ENCODE measurements at regions not wholly inside any gene's neighbourhood (a gene's known extent, or its start where the extent isn't known, plus 50 kb on each side); places are given as distances from the start of the nearest gene placed in this dataset.

DNA sequence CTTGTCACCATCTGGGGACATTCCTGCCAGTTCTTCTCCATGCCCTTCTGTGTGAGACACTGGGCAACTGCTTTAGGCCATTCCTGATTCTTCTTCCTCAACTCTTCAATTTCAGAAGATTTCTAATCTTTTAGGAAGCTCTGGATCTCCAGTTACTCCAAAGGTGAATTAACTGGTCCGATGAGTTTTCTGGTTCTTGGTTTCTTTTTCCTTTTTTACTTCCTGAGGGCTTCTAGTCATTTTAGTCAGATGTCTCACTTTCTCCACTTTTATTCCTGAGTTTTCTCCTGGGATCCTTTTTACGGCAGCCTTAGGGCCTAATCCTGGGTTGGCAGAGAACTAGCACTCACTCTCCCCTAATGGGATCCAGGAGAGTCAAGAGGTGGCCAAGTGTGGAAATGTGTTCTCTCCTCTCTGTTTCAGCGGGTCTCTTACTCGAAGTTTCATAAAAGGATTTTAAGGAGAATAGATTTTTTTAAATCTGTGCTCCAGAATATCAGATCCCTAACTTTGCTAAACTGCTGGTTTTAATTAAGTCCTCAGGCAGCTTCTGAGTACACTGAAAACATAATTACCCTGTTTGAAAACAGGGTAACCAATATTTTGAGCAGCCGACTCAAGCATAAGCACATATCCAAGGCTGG is 107.6 kb downstream of the RMI2 start:
- Histone ChIP-seq H3K4me1 (peaks cover 9% of the 10 kb centered on the region), H3K4me3 (no peak overlapping the region), H3K9ac (no peak overlapping the region; the same call in 1 of the 2 replicates), H3K36me3 (no peaks in the 10 kb centered on the region), H4K20me1 (no peaks in the 10 kb centered on the region), H3K27me3 (no peaks in the 10 kb centered on the region), H3K4me2 (peak overlapping the region; percentile 29), H3K27ac (no peak overlapping the region), H3K9me3 (no peaks in the 10 kb centered on the region)
- TF ChIP-seq Cebpa-rat (IDR thresholded peaks at IDR 0.05): no peak

- Histone ChIP-seq H3K9me3 (no peaks in the 10 kb centered on the region), H3K27me3 (no peaks in the 10 kb centered on the region), H4K20me1 (no peaks in the 10 kb centered on the region), H3K4me3 (no peak overlapping the region), H3K4me2 (no peak overlapping the region), H3K9ac (no peak overlapping the region), H3K36me3 (no peaks in the 10 kb centered on the region), H3K4me1 (peaks cover 9% of the 10 kb centered on the region), H3K27ac (no peak overlapping the region)
- no peak for TF ChIP-seq Cebpa-rat (IDR thresholded peaks at IDR 0.05)
Measured at GRCh38 chr16:11456741-11457140, 111.5 kb downstream of the RMI2 start.

DNA sequence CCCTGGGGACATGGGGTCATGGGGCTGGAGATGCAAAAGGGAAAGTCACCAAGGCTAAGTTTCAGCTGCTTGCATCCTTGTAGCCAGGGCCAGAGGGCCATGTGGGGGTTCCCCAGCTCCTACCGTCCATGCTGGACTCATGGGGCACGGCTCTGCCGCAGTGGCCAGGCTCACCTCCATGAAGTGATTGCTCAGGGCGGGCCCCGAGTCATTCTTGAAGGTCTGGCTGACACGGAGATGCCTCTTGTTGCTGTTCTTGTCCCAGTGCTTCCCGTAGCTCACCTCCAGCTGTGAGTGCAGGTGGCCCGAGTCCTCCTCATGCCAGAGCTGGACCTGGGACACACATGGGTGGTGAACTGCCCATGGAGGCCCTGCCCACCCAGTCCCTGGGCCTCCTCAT is 114.5 kb downstream of the RMI2 start:
- H3K4me1 ChIP-seq: no peaks in the 10 kb centered on the region
- H3K27ac ChIP-seq: no peak overlapping the region
- H3K9ac ChIP-seq: no peak overlapping the region
- no peak overlapping the region for H3K4me2 ChIP-seq
- no peaks in the 10 kb centered on the region for H3K9me3 ChIP-seq
- H3K36me3 ChIP-seq: no peaks in the 10 kb centered on the region
- TF ChIP-seq Cebpa-rat (IDR thresholded peaks at IDR 0.05): no peak
- no peaks in the 10 kb centered on the region for H4K20me1 ChIP-seq
- H3K4me3 ChIP-seq: no peak overlapping the region
- no peaks in the 10 kb centered on the region for H3K27me3 ChIP-seq

DNA sequence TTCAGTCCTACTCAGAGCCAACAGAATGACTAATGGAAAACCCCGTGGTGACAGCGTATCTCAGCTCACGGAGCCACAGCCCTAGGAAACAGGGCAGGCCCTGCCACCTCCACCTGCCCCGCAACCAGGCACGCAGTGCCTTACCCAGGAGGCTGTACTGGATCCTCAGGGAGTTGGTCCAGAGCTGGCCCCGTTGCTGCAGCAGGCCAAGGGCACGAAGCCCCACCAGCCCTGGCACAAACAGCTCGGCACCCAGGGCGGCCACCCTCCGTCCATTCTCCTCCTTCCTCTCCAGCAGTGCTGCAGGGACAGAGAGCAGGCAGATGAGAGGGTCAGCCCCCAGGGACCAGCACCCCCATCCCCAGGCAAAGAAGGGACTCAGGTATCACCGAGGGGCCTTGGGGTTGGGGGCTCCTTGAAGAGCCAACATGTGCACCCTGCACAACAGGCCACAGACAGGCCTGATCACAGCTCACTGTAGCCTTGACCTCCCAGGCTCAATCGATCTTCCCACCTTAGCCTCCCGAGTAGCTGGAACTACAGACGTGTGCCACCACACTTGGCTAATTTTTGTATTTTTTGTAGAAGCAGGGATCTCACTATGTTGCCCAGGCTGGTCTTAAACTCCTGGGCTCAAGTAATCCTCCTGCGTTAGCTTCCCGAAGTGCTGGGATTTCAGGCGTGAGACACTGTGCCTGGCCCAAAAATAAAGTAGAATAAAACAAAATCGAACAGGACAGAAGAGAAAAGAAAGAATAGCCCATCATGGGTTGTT is 115.7 kb downstream of the RMI2 start:
- H3K4me3 ChIP-seq: no peak overlapping the region
- H3K27me3 ChIP-seq: no peaks in the 10 kb centered on the region
- H3K4me2 ChIP-seq: no peak overlapping the region
- no peaks in the 10 kb centered on the region for H3K9me3 ChIP-seq
- H3K9ac ChIP-seq: no peak overlapping the region
- TF ChIP-seq Cebpa-rat (IDR thresholded peaks at IDR 0.05): no peak
- no peaks in the 10 kb centered on the region for H3K4me1 ChIP-seq
- no peaks in the 10 kb centered on the region for H3K36me3 ChIP-seq
- H4K20me1 ChIP-seq: no peaks in the 10 kb centered on the region
- H3K27ac ChIP-seq: no peak overlapping the region

DNA sequence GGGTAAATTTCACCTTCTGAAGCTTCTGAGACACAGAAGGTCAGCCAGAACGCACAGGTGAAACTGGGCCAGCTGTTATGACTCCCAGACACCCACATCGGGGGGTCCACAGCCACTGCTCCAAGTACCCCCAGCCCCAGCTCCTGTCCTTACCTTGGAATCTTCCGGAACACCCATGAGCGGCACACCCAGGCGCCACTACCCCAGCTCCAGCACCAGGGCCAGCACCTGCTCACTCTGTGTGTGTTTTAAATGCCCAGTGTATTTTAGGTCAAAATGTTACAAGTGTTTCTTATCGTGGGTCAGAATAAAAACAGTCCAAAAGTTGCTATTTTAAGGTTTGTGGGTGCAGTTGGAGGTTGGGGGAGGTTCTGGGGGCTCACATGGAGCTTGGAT is 116.3 kb downstream of the RMI2 start:
- Histone ChIP-seq H3K9ac (no peak overlapping the region), H3K4me3 (no peak overlapping the region), H4K20me1 (no peaks in the 10 kb centered on the region), H3K36me3 (no peaks in the 10 kb centered on the region), H3K9me3 (no peaks in the 10 kb centered on the region), H3K4me1 (no peaks in the 10 kb centered on the region), H3K27ac (no peak overlapping the region), H3K4me2 (no peak overlapping the region), H3K27me3 (no peaks in the 10 kb centered on the region)
- TF ChIP-seq Cebpa-rat (IDR thresholded peaks at IDR 0.05): no peak

GRCh38 chr16:11462036-11462435 is 116.8 kb downstream of the RMI2 start:
- Histone ChIP-seq H3K9ac (no peak overlapping the region), H4K20me1 (no peaks in the 10 kb centered on the region), H3K9me3 (no peaks in the 10 kb centered on the region), H3K4me3 (no peak overlapping the region), H3K4me1 (no peaks in the 10 kb centered on the region), H3K27me3 (no peaks in the 10 kb centered on the region), H3K27ac (no peak overlapping the region), H3K36me3 (no peaks in the 10 kb centered on the region), H3K4me2 (no peak overlapping the region)
- TF ChIP-seq Cebpa-rat (IDR thresholded peaks at IDR 0.05): no peak

DNA sequence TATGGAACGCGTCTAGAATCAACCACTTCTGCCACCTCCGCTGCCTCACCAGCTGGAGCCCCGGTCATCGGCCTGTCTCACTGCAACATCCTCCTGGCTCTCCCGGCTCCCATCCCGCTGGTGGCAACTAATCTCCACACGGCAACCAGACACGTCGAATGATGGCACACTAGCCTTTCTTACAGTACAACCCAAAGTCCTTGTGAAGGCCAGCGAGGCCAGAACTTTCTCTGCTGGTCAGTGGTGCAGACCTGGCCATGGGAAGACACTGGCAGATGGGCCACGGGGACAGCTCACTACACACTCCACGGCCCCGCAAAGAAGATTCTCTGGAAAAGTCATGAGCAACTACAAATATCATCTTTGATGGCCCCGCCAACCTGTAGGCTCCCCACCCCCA is 117.6 kb downstream of the RMI2 start:
- TF ChIP-seq Cebpa-rat (IDR thresholded peaks at IDR 0.05): no peak
- Histone ChIP-seq H3K27me3 (no peaks in the 10 kb centered on the region), H3K4me1 (no peaks in the 10 kb centered on the region), H3K4me2 (no peak overlapping the region), H4K20me1 (no peaks in the 10 kb centered on the region), H3K36me3 (no peaks in the 10 kb centered on the region), H3K27ac (no peak overlapping the region), H3K9ac (no peak overlapping the region), H3K9me3 (no peaks in the 10 kb centered on the region), H3K4me3 (no peak overlapping the region)

GRCh38 chr16:11464241-11464640 is 119.0 kb downstream of the RMI2 start:
- H3K4me2 ChIP-seq: no peak overlapping the region
- H3K27ac ChIP-seq: no peak overlapping the region
- H4K20me1 ChIP-seq: no peaks in the 10 kb centered on the region
- no peak overlapping the region for H3K4me3 ChIP-seq
- TF ChIP-seq Cebpa-rat (IDR thresholded peaks at IDR 0.05): no peak
- no peaks in the 10 kb centered on the region for H3K36me3 ChIP-seq
- no peak overlapping the region for H3K9ac ChIP-seq
- no peaks in the 10 kb centered on the region for H3K27me3 ChIP-seq
- no peaks in the 10 kb centered on the region for H3K9me3 ChIP-seq
- no peaks in the 10 kb centered on the region for H3K4me1 ChIP-seq

GRCh38 chr16:11465675-11466074 is 120.4 kb downstream of the RMI2 start:
- Histone ChIP-seq H4K20me1 (no peaks in the 10 kb centered on the region), H3K4me1 (no peaks in the 10 kb centered on the region), H3K9ac (no peak overlapping the region), H3K4me2 (no peak overlapping the region), H3K36me3 (no peaks in the 10 kb centered on the region), H3K27ac (no peak overlapping the region), H3K9me3 (no peaks in the 10 kb centered on the region), H3K4me3 (no peak overlapping the region), H3K27me3 (no peaks in the 10 kb centered on the region)
- no peak for TF ChIP-seq Cebpa-rat (IDR thresholded peaks at IDR 0.05)

DNA sequence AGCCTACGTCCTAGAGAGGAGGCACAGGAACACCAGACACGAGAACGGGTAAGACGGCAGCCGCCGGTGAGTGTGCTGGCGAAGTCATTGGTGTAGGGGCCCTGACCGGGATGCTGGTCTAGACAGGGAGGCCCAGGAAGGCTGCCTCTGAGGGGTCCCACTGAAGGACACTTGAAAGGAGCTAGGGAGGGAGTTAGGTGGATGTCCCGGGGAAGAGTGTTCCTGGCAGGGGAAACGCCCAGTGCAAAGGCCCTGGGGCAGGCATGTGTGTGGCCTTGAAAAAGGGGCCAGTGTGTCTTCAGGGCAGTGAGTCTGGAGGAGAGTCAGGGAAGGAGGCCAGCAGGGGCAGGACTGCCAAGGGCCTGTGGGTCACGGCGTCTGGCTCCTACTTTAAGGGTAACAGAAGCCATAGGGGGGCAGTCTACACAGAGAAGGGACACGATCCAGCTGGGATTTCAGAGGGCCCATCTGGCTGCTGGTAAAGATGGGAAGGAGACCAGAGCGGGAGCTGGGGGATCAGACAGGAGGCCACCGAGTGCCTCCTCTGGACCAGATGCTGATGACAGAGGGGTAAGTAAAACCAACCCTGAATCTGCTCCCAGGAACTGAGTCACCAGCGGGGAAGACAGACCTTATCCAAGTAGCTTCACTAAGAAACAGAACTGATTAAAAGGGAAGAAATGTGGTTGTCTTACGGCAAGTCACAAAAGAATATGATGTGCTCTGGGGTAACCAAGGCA is 115.9 kb downstream of the LITAF start:
- H3K27me3 ChIP-seq: no peaks in the 10 kb centered on the region

More for the DNA sequence above, 115.9 kb downstream of the LITAF start:
- no peaks in the 10 kb centered on the region for H4K20me1 ChIP-seq
- no peaks in the 10 kb centered on the region for H3K36me3 ChIP-seq
- H3K4me2 ChIP-seq: no peak overlapping the region
- no peaks in the 10 kb centered on the region for H3K4me1 ChIP-seq
- TF ChIP-seq Cebpa-rat (IDR thresholded peaks at IDR 0.05): no peak
- H3K9ac ChIP-seq: no peak overlapping the region
- H3K9me3 ChIP-seq: no peaks in the 10 kb centered on the region
- no peak overlapping the region for H3K27ac ChIP-seq
- H3K4me3 ChIP-seq: no peak overlapping the region

Data from BLaER1 (cell line).